Fibroblast of villous mesenchyme (primary cell): ENCODE measurements at regions not wholly inside any gene's neighbourhood (a gene's known extent, or its start where the extent isn't known, plus 50 kb on each side); places are given as distances from the start of the nearest gene placed in this dataset.

Experiments used
- DNase-seq: peaks from one replicate; pipeline ENCODE4 v3.0.0-alpha.2; 2010; ENCODE audit warnings: low read depth
- H3K4me3 ChIP-seq: 2 replicates; pipeline ENCODE4 v1.5.1; 2011; ENCODE audit warnings: low read depth, mild to moderate bottlenecking, low read length
- TF ChIP-seq, protein P1 (sequence below): IDR thresholded peaks from 2 replicates; pipeline ENCODE4 v1.5.1; 2012; ENCODE audit warnings: low read depth, mild to moderate bottlenecking, low read length; ENCODE audit not compliant: insufficient read depth

DNA sequence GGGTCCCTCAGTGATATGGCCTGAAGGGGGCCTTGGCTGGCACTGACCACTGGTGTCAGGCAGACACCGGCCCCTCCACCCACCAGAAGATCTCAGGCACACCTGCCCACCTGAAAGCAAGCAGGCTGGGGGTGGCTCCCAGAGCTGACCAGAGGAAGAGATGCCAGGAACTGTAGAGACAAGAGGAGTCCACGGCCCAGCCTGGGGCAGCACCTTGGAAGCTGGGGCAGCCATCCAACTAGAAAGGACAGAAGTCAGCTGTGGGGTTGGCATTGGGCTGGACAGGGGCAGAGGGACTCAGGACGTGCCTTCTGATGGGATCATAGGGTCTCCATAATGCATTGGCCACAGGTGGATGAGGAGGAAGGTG is 144.3 kb downstream of the ZNF248 start:
- TF ChIP-seq, protein P1, sequence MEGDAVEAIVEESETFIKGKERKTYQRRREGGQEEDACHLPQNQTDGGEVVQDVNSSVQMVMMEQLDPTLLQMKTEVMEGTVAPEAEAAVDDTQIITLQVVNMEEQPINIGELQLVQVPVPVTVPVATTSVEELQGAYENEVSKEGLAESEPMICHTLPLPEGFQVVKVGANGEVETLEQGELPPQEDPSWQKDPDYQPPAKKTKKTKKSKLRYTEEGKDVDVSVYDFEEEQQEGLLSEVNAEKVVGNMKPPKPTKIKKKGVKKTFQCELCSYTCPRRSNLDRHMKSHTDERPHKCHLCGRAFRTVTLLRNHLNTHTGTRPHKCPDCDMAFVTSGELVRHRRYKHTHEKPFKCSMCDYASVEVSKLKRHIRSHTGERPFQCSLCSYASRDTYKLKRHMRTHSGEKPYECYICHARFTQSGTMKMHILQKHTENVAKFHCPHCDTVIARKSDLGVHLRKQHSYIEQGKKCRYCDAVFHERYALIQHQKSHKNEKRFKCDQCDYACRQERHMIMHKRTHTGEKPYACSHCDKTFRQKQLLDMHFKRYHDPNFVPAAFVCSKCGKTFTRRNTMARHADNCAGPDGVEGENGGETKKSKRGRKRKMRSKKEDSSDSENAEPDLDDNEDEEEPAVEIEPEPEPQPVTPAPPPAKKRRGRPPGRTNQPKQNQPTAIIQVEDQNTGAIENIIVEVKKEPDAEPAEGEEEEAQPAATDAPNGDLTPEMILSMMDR = no peak
- DNase-seq = no peak
- H3K4me3 ChIP-seq = no peak overlapping the region

DNA sequence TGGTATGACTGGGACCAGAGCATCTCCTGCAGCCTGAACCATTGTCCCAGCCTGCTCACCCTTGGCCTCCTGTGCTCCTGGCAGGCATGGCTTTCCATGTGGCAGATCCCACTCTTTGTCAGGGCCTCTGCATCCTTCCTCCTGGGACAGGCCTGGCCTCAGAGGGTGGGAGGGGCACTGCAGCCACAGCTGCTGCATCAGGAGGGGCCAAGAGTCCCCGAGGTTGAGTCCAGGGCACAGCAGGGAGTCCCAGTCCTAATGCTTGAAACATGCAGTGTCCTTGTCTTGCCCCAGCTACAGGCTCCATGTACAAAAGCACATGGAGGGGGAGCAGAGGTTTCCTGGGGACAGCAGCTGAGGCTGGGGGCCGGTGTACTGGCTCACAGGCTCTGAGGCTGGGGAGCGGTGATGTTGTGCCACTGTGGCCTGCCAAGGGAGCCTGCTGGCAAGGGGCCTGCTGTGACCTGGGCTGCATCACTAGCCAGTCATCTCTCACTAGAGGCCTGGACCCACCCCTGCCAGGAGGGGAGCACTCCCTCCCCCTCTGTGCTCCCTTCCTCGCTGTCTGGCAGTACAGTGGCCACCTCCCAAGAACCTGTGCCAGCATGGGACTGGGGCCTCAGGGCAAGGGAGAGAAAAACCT is 144.8 kb downstream of the ZNF248 start:
- no peak for DNase-seq
- H3K4me3 ChIP-seq = no peak overlapping the region
- TF ChIP-seq, protein P1 = no peak

DNA sequence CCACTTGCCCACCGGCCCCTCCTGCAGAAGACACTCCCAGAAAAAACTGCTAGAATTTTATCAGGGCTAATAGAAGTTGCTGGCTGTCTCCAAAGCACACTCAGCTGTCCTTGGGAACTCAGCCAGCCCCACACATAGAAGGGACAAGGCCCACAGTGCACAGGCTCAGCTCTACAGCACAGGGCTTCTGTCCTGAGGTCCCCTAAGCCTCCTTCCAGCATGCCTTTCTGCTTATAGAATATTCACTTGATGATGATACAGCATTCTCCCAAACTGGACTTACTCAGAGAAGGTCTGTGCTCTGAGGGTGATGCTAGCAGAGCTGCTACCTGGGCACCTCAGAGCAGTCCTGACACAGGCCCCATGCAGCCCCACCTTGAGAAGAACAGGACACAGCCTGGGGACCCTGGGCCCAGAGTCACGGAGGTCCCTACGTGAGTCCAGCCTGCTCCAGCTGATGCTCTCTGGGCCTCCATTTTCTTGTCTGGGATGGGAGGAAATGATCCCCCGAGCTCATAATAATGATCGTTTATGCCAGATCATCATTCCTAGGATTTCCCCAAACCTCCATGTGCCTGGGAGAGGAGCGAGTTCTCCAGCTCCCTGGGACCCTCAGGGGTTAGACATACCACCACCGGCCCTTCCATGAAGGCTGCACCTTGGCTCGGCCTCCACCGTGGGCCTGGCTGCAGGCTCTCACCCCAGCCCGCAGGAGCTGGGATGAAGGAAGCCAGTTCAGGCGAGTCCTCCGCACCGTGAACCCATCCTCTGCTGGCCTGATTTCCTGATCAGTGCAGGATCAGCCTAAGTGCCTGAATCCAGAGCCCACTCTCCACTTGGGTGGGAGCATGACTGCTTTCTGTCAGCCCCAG is 145.6 kb downstream of the ZNF248 start:
- DNase-seq = no peak
- H3K4me3 ChIP-seq = no peak overlapping the region
- TF ChIP-seq, protein P1 = no peak

DNA sequence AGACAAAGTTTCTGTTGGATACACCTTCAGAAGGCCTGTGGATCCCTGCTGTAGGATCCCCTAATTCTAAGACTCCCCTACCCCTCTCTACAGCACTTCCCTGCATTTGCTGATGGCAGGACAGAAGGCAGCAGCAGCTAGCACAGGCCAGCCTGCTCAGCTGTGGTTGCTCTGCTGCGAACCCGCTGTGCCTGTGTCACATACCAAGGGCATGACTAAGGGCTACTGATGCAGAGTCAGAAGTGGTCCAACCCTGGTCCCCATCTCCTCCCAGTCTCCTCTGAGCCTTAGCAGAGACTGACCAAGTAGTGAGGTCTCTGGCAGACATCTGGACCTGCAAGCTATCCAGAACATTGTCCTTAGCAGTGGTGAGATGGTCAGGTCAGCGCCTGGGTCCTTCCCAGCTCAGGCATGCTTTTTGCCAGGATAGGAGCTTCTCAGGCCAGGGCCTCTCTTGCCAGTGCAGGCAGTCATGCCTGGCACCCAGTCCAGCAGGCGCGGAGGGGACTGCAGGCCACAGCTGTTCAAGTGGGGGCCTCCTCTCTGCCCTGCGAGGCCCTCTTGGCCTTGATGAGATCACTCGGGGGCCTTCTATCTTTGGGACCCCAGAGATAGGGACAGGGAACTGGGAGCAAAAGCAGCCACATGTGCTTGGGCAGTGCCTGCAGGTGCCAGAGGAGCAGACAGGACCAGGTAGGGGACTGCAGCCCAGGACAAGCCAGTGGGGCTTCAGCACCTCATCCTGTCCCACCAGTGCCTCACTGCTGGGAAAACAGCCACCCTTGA is 146.4 kb downstream of the ZNF248 start:
- DNase-seq = no peak
- TF ChIP-seq, protein P1 = no peak
- H3K4me3 ChIP-seq = no peak overlapping the region

DNA sequence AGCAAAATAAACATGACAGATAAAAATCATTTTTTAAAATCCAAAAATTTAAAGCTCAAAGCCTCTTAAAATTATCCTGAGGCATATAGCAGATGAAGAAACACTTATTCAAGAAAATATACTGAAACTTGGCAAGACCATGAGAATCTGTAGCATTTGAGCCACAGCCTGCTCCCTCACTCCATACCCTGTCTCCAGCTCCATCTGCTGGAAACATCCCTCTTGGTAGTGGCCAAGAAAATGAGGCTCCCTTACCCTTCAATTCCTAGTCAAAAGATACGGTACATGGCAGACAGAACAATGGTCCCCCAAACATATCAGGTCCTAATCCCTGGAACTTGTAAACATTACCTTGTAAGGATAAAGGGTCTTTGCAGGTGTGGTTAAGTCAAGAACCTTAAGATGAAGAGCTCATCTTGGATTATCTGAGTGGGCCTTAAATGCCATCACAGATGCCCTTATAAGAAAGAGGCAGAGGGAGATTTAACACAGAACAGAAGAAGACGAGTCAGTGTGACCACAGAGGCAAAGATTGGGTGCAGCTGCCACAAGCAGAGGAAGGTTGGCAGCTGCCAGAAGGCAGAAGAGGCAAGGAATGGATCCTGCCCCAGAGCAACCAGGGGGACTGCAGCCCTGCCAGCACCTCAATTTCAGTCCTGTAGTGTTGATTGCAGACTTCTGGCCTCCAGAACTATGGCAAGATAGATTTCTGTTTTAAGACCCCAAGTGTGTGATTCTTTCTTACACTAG is 149.4 kb downstream of the ZNF248 start:
- TF ChIP-seq, protein P1 = no peak
- no peak overlapping the region for H3K4me3 ChIP-seq
- no peak for DNase-seq

- TF ChIP-seq, protein P1 = no peak
- DNase-seq = no peak
- no peak overlapping the region for H3K4me3 ChIP-seq
Observed at GRCh38 chr10:37704566-37704965, 152.8 kb downstream of the ZNF248 start.
